Endothelial cell of umbilical vein (primary cell): ENCODE measurements at regions not wholly inside any gene's neighbourhood (a gene's known extent, or its start where the extent isn't known, plus 50 kb on each side); places are given as distances from the start of the nearest gene placed in this dataset.

ENCODE experiments used
- BruUV-seq: library from RNA; stranded (reverse); fragments of 400-500 nt; replicated peaks from 2 replicates; lab custom pipeline; 2021; lab: Mats Ljungman, UMichigan
- CTCF ChIA-PET: fragments of 300-600, 350-600 bp; sonication (Branson Sonifier 250); formaldehyde crosslinking; loops from one replicate; lab custom pipeline; 2021; ENCODE audit warnings: antibody characterized with exemption, inconsistent platforms; lab: Charles Lee
- POLR2A ChIA-PET: fragments of 300-600, 350-600 bp; sonication (Branson Sonifier 250); formaldehyde crosslinking; loops from one replicate; lab custom pipeline; 2021; ENCODE audit warnings: antibody characterized with exemption, inconsistent platforms; lab: Charles Lee
- DNase-seq: peaks from one replicate; pipeline ENCODE4 v3.0.0-alpha.2; 2011; ENCODE audit warnings: low read depth, low spot score
- FAIRE-seq: peaks from 2 replicates; lab custom pipeline; 2011; peaks lifted over from hg19 to GRCh38; lab: Jason Lieb, UNC
- H2AFZ ChIP-seq: 2 replicates; pipeline ENCODE4 v1.6.0; 2012; ENCODE audit warnings: low read depth, low read length, control low read depth, inconsistent platforms
- H3K27ac ChIP-seq: 2 replicates; pipeline ENCODE4 v1.5.1; 2011; ENCODE audit warnings: low read depth, mild to moderate bottlenecking, control low read depth, low read length, moderate library complexity; ENCODE audit not compliant: insufficient read depth
- H3K27me3 ChIP-seq, 2 experiments: 2 replicates each; pipeline versions ENCODE4 v1.6.0 to v1.6.1; 2011; ENCODE audit warnings: low read length in 2 of 2, mixed read lengths in 1 of 2; ENCODE audit not compliant: control insufficient read depth in 2 of 2, insufficient read depth in 2 of 2
- H3K36me3 ChIP-seq, 2 experiments: 2 replicates in 1 of 2; 3 replicates in 1 of 2; pipeline ENCODE4 v1.5.1; 2011; ENCODE audit warnings: low read length in 2 of 2, mild to moderate bottlenecking in 1 of 2, moderate library complexity in 1 of 2; ENCODE audit not compliant: control insufficient read depth in 2 of 2, insufficient read depth in 2 of 2; ENCODE audit errors: extremely low read depth in 1 of 2
- H3K4me1 ChIP-seq: 3 replicates; pipeline ENCODE4 v1.5.1; 2011; ENCODE audit warnings: mild to moderate bottlenecking, low read length; ENCODE audit not compliant: control insufficient read depth, insufficient read depth; ENCODE audit errors: extremely low read depth
- H3K4me2 ChIP-seq: 2 replicates; pipeline ENCODE4 v1.6.1; 2011; ENCODE audit warnings: low read length, control low read depth, mixed read lengths; ENCODE audit not compliant: insufficient read depth
- H3K4me3 ChIP-seq, 3 experiments: fragments of 200-600 bp in 1 of 3; sonication (generic), shearing (Covaris generic) in 1 of 3; replicated peaks in 1 of 3; 2 replicates each; pipeline ENCODE4 v1.5.1; 2011 to 2016; ENCODE audit warnings: control low read depth in 3 of 3, low read length in 3 of 3, mild to moderate bottlenecking in 2 of 3, inconsistent platforms in 1 of 3, low read depth in 1 of 3, moderate library complexity in 1 of 3; ENCODE audit not compliant: insufficient read depth in 1 of 3
- H3K79me2 ChIP-seq: 2 replicates; pipeline ENCODE4 v1.6.0; 2012; ENCODE audit warnings: low read length, inconsistent platforms; ENCODE audit not compliant: control insufficient read depth, insufficient read depth
- H3K9ac ChIP-seq: replicated peaks from 2 replicates; pipeline ENCODE3; 2011; ENCODE audit warnings: low read length, control low read depth; ENCODE audit not compliant: insufficient read depth; ENCODE audit errors: extremely low read depth
- H3K9me1 ChIP-seq: replicated peaks from 3 replicates; pipeline ENCODE4 v1.6.0; 2011; ENCODE audit warnings: mild to moderate bottlenecking, low read length; ENCODE audit not compliant: control insufficient read depth, insufficient read depth; ENCODE audit errors: extremely low read depth
- H3K9me3 ChIP-seq: replicated peaks from 2 replicates; pipeline ENCODE4 v1.5.1; 2012; ENCODE audit warnings: low read length, inconsistent platforms; ENCODE audit not compliant: control insufficient read depth, insufficient read depth
- H4K20me1 ChIP-seq: replicated peaks from 2 replicates; pipeline ENCODE3; 2011; ENCODE audit warnings: mild to moderate bottlenecking, low read length; ENCODE audit not compliant: control insufficient read depth, insufficient read depth; ENCODE audit errors: extremely low read depth
- CTCF ChIP-seq, 2 donors: IDR thresholded peaks; 1 replicate in 1 of 2; 2 replicates in 1 of 2; pipeline ENCODE4 v1.5.1; 2011; ENCODE audit warnings: low read length in 2 of 2, mild to moderate bottlenecking in 2 of 2, moderate library complexity in 2 of 2, control low read depth in 1 of 2, inconsistent platforms in 1 of 2, low read depth in 1 of 2; ENCODE audit not compliant: insufficient read depth in 1 of 2; ENCODE audit errors: extremely low read depth in 1 of 2
- EZH2 ChIP-seq: IDR thresholded peaks from 2 replicates; pipeline ENCODE4 v1.6.1; 2012; ENCODE audit warnings: borderline replicate concordance, low read depth, mild to moderate bottlenecking, moderate library complexity, low read length, inconsistent platforms; ENCODE audit not compliant: severe bottlenecking
- FOS ChIP-seq: IDR thresholded peaks from 2 replicates; pipeline ENCODE4 v1.6.1; 2011; ENCODE audit warnings: mild to moderate bottlenecking, low read length, moderate library complexity, borderline replicate concordance; ENCODE audit not compliant: insufficient read depth
- GATA2 ChIP-seq: IDR thresholded peaks from 2 replicates; pipeline ENCODE4 v1.7.0; 2011; ENCODE audit warnings: low read depth, mild to moderate bottlenecking, moderate library complexity, mixed read lengths, low read length; ENCODE audit not compliant: insufficient read length, insufficient read depth
- JUN ChIP-seq: IDR thresholded peaks from 2 replicates; pipeline ENCODE4 v1.6.1; 2011; ENCODE audit warnings: borderline replicate concordance, low read depth; ENCODE audit not compliant: insufficient read length, insufficient read depth
- MAX ChIP-seq: IDR thresholded peaks from 2 replicates; pipeline ENCODE4 v1.6.1; 2011; ENCODE audit not compliant: insufficient read depth, insufficient read length
- MYC ChIP-seq: IDR thresholded peaks from one replicate; pipeline ENCODE4 v1.6.1; 2011; ENCODE audit warnings: mild to moderate bottlenecking, low read depth, low read length
- POLR2A ChIP-seq: IDR thresholded peaks from 2 replicates; pipeline ENCODE4 v1.6.1; 2012; ENCODE audit warnings: low read depth, mild to moderate bottlenecking, control low read depth, low read length
- POLR2AphosphoS5 ChIP-seq: IDR thresholded peaks from 2 replicates; pipeline ENCODE4 v1.6.1; 2012; ENCODE audit warnings: low read depth, mild to moderate bottlenecking, control low read depth, low read length, moderate library complexity; ENCODE audit not compliant: insufficient read depth
- dilution Hi-C: fragments of 300-500 bp; cut with MboI; formaldehyde crosslinking; loops from one replicate; pipeline ENCODE4 v1.15.0; 2019; ENCODE audit warnings: low sequenced_read_pairs; ENCODE audit not compliant: extremely low pct_ligation_motif_present
- intact Hi-C: fragments of 100-400 bp; cut with micrococcal nuclease; formaldehyde crosslinking; loops from one replicate; pipeline ENCODE4 v1.10.0; 2022

GRCh38 chr18:5756823-5757222 lies 138.5 kb downstream of the TMEM200C start:
- Histone ChIP-seq H3K36me3 (no peaks in the 10 kb centered on the region), H3K79me2 (no peaks in the 10 kb centered on the region), H3K4me3 (no peak overlapping the region), H3K9me3 (no peaks in the 10 kb centered on the region), H3K27ac (no peak overlapping the region), H3K4me2 (no peak overlapping the region), H3K9me1 (no peaks in the 10 kb centered on the region), H4K20me1 (no peaks in the 10 kb centered on the region), H3K9ac (no peak overlapping the region), H2AFZ (no peak overlapping the region), H3K4me1 (no peaks in the 10 kb centered on the region), H3K27me3 (no peaks in the 10 kb centered on the region)
- TF ChIP-seq GATA2 (no peak), CTCF (IDR thresholded peaks at IDR 0.05; ENCODE audit: extremely low read depth in 1 of 2, insufficient read depth in 1 of 2, low read depth in 1 of 2, low read length in 2 of 2) (no peak), JUN (no peak), POLR2A (no peak), MYC (no peak), EZH2 (no peak), MAX (no peak), POLR2AphosphoS5 (no peak), FOS (no peak)
- intact Hi-C loops (no loop called here), dilution Hi-C loops (no loop called here)
- no peak for DNase-seq
- no TSS peak for BruUV-seq
- FAIRE-seq: no peak
- ChIA-PET CTCF (no interaction called here), POLR2A (no interaction called here)
